Activated CD8-positive, alpha-beta T cell treated with anti-CD3 and anti-CD28 coated beads, Interleukin-2, amount 10 ng/mL, durations not matched to agents 7 days and 5 days (primary cell): ENCODE measurements at regions not wholly inside any gene's neighbourhood (a gene's known extent, or its start where the extent isn't known, plus 50 kb on each side); places are given as distances from the start of the nearest gene placed in this dataset.

Source experiments
- ATAC-seq: fragments of 150-1000 bp; cut with Tn5 transposase; one replicate; pipeline ENCODE4 v1.10.0; 2021; ENCODE audit warnings: moderate library complexity
- CTCF ChIA-PET: fragments of 350-600 bp; sonication (Branson Sonifier 250); formaldehyde crosslinking; loops from one replicate; lab custom pipeline; 2021; ENCODE audit warnings: antibody characterized with exemption; lab: Charles Lee
- POLR2A ChIA-PET: fragments of 350-600 bp; sonication (Branson Sonifier 250); formaldehyde crosslinking; loops from one replicate; lab custom pipeline; 2021; ENCODE audit warnings: antibody characterized with exemption; lab: Charles Lee
- DNase-seq: peaks from one replicate; pipeline ENCODE4 v3.0.0-alpha.2; 2020
- H3K27ac Mint-ChIP-seq: one replicate; pipeline ENCODE4 v1.8.0; 2021; ENCODE audit warnings: mild to moderate bottlenecking, mixed read lengths
- H3K27me3 Mint-ChIP-seq: one replicate; pipeline ENCODE4 v1.8.0; 2021; ENCODE audit warnings: low read depth, mixed read lengths
- H3K36me3 Mint-ChIP-seq: one replicate; pipeline ENCODE4 v1.8.0; 2021; ENCODE audit warnings: low read depth, mixed read lengths
- H3K4me1 Mint-ChIP-seq: one replicate; pipeline ENCODE4 v1.8.0; 2021; ENCODE audit warnings: low read depth, mixed read lengths
- H3K4me3 Mint-ChIP-seq: one replicate; pipeline ENCODE4 v1.8.0; 2021; ENCODE audit warnings: mild to moderate bottlenecking, mixed read lengths
- H3K9me3 Mint-ChIP-seq: one replicate; pipeline ENCODE4 v1.8.0; 2022; ENCODE audit warnings: mixed read lengths; ENCODE audit not compliant: insufficient read depth

- POLR2A ChIA-PET, result no interaction called here
- H3K27me3 Mint-ChIP-seq, result peaks cover 2% of the 10 kb centered on the region
- H3K9me3 Mint-ChIP-seq, result no peaks in the 10 kb centered on the region
- H3K4me1 Mint-ChIP-seq, result no peaks in the 10 kb centered on the region
- CTCF ChIA-PET, result no interaction called here
- H3K36me3 Mint-ChIP-seq, result no peaks in the 10 kb centered on the region
- no peak overlapping the region for H3K27ac Mint-ChIP-seq
- no peak for DNase-seq
- H3K4me3 Mint-ChIP-seq, result no peak overlapping the region
- ATAC-seq, result no peak
Observed at GRCh38 chr10:94043431-94043990, 49.8 kb downstream of the PLCE1 start.

- ATAC-seq, result no peak
- H3K36me3 Mint-ChIP-seq, result no peaks in the 10 kb centered on the region
- no peak overlapping the region for H3K27ac Mint-ChIP-seq
- peaks cover 2% of the 10 kb centered on the region for H3K27me3 Mint-ChIP-seq
- CTCF ChIA-PET, result no interaction called here
- no peaks in the 10 kb centered on the region for H3K4me1 Mint-ChIP-seq
- H3K9me3 Mint-ChIP-seq, result no peaks in the 10 kb centered on the region
- DNase-seq, result no peak
- no peak overlapping the region for H3K4me3 Mint-ChIP-seq
- POLR2A ChIA-PET, result no interaction called here
Observed at GRCh38 chr10:94046098-94046497, 52.4 kb downstream of the PLCE1 start.

- H3K4me1 Mint-ChIP-seq, result no peaks in the 10 kb centered on the region
- no peaks in the 10 kb centered on the region for H3K9me3 Mint-ChIP-seq
- DNase-seq (no peak), ATAC-seq (no peak)
- ChIA-PET POLR2A (no interaction called here), CTCF (no interaction called here)
- no peak overlapping the region for H3K27ac Mint-ChIP-seq
- H3K36me3 Mint-ChIP-seq, result no peaks in the 10 kb centered on the region
- H3K27me3 Mint-ChIP-seq, result peaks cover 2% of the 10 kb centered on the region
- H3K4me3 Mint-ChIP-seq, result no peak overlapping the region
Observed at GRCh38 chr10:94047293-94047692, 53.6 kb downstream of the PLCE1 start.

- Mint-ChIP-seq H3K27me3 (peaks cover 2% of the 10 kb centered on the region), H3K27ac (no peak overlapping the region), H3K4me1 (no peaks in the 10 kb centered on the region), H3K4me3 (no peak overlapping the region), H3K36me3 (no peaks in the 10 kb centered on the region), H3K9me3 (no peaks in the 10 kb centered on the region)
- CTCF ChIA-PET, result no interaction called here
- POLR2A ChIA-PET, result interaction anchor here (0.5 kb wide), 1 partner anchor 1396 kb away, joined by 3 read pairs; no protein-coding TSS in a partner anchor
- ATAC-seq (no peak), DNase-seq (no peak)
Observed at GRCh38 chr10:94049911-94050310, 56.2 kb downstream of the PLCE1 start.

GRCh38 chr10:94052281-94052680 lies 58.5 kb downstream of the PLCE1 start:
- CTCF ChIA-PET, result no interaction called here
- no peak for DNase-seq

GRCh38 chr10:94052866-94053791 lies 59.4 kb downstream of the PLCE1 start:
- Mint-ChIP-seq H3K27me3 (no peaks in the 10 kb centered on the region), H3K27ac (no peak overlapping the region), H3K36me3 (no peaks in the 10 kb centered on the region), H3K4me1 (no peaks in the 10 kb centered on the region), H3K4me3 (no peak overlapping the region), H3K9me3 (no peaks in the 10 kb centered on the region)
- CTCF ChIA-PET, result no interaction called here
- POLR2A ChIA-PET, result no interaction called here
- DNase-seq (no peak), ATAC-seq (no peak)

More at GRCh38 chr10:94052281-94052680, 58.5 kb downstream of the PLCE1 start:
- Mint-ChIP-seq H3K27ac (no peak overlapping the region), H3K36me3 (no peaks in the 10 kb centered on the region), H3K4me1 (no peaks in the 10 kb centered on the region), H3K9me3 (no peaks in the 10 kb centered on the region), H3K4me3 (no peak overlapping the region), H3K27me3 (peaks cover 2% of the 10 kb centered on the region)
- POLR2A ChIA-PET, result no interaction called here
- no peak for ATAC-seq

- POLR2A ChIA-PET, result no interaction called here
- Mint-ChIP-seq H3K9me3 (no peaks in the 10 kb centered on the region), H3K4me1 (no peaks in the 10 kb centered on the region), H3K4me3 (no peak overlapping the region), H3K36me3 (no peaks in the 10 kb centered on the region), H3K27me3 (peaks cover 2% of the 10 kb centered on the region), H3K27ac (no peak overlapping the region)
- CTCF ChIA-PET, result no interaction called here
- no peak for DNase-seq
- no peak for ATAC-seq
Observed at GRCh38 chr10:94059178-94059883, 65.6 kb downstream of the PLCE1 start.

GRCh38 chr10:94061026-94061425 lies 67.3 kb downstream of the PLCE1 start:
- CTCF ChIA-PET, result no interaction called here
- peaks cover 2% of the 10 kb centered on the region for H3K27me3 Mint-ChIP-seq

GRCh38 chr10:94062611-94063010 lies 68.9 kb downstream of the PLCE1 start:
- H3K9me3 Mint-ChIP-seq, result no peaks in the 10 kb centered on the region
- peaks cover 2% of the 10 kb centered on the region for H3K27me3 Mint-ChIP-seq
- CTCF ChIA-PET, result no interaction called here
- H3K4me1 Mint-ChIP-seq, result no peaks in the 10 kb centered on the region
- no peak overlapping the region for H3K4me3 Mint-ChIP-seq
- no peak overlapping the region for H3K27ac Mint-ChIP-seq
- DNase-seq (no peak), ATAC-seq (no peak)
- POLR2A ChIA-PET, result no interaction called here
- no peaks in the 10 kb centered on the region for H3K36me3 Mint-ChIP-seq

More at GRCh38 chr10:94061026-94061425, 67.3 kb downstream of the PLCE1 start:
- ATAC-seq, result no peak
- H3K9me3 Mint-ChIP-seq, result no peaks in the 10 kb centered on the region
- H3K36me3 Mint-ChIP-seq, result no peaks in the 10 kb centered on the region
- no peak overlapping the region for H3K27ac Mint-ChIP-seq
- DNase-seq, result no peak
- no peaks in the 10 kb centered on the region for H3K4me1 Mint-ChIP-seq
- H3K4me3 Mint-ChIP-seq, result no peak overlapping the region
- POLR2A ChIA-PET, result no interaction called here

- no peaks in the 10 kb centered on the region for H3K4me1 Mint-ChIP-seq
- no peaks in the 10 kb centered on the region for H3K9me3 Mint-ChIP-seq
- ATAC-seq, result no peak
- ChIA-PET CTCF (no interaction called here), POLR2A (no interaction called here)
- peaks cover 2% of the 10 kb centered on the region for H3K27me3 Mint-ChIP-seq
- no peak overlapping the region for H3K4me3 Mint-ChIP-seq
- no peak for DNase-seq
- H3K36me3 Mint-ChIP-seq, result no peaks in the 10 kb centered on the region
- H3K27ac Mint-ChIP-seq, result no peak overlapping the region
Observed at GRCh38 chr10:94065362-94065761, 71.6 kb downstream of the PLCE1 start.

GRCh38 chr10:94065787-94066186 lies 72.1 kb downstream of the PLCE1 start:
- CTCF ChIA-PET, result no interaction called here

GRCh38 chr10:94066411-94066810 lies 72.7 kb downstream of the PLCE1 start:
- CTCF ChIA-PET, result no interaction called here
- ATAC-seq, result no peak
- POLR2A ChIA-PET, result no interaction called here
- Mint-ChIP-seq H3K36me3 (no peaks in the 10 kb centered on the region), H3K27me3 (peaks cover 2% of the 10 kb centered on the region), H3K27ac (no peak overlapping the region), H3K9me3 (no peaks in the 10 kb centered on the region), H3K4me3 (no peak overlapping the region), H3K4me1 (no peaks in the 10 kb centered on the region)
- no peak for DNase-seq

More at GRCh38 chr10:94065787-94066186, 72.1 kb downstream of the PLCE1 start:
- H3K9me3 Mint-ChIP-seq, result no peaks in the 10 kb centered on the region
- POLR2A ChIA-PET, result no interaction called here
- DNase-seq (no peak), ATAC-seq (no peak)
- H3K4me3 Mint-ChIP-seq, result no peak overlapping the region
- H3K4me1 Mint-ChIP-seq, result no peaks in the 10 kb centered on the region
- no peak overlapping the region for H3K27ac Mint-ChIP-seq
- no peaks in the 10 kb centered on the region for H3K36me3 Mint-ChIP-seq
- peaks cover 2% of the 10 kb centered on the region for H3K27me3 Mint-ChIP-seq
